ENCODE measurements at regions not wholly inside any gene's neighbourhood (a gene's known extent, or its start where the extent isn't known, plus 50 kb on each side); places are given as distances from the start of the nearest gene placed in this dataset.

DNA sequence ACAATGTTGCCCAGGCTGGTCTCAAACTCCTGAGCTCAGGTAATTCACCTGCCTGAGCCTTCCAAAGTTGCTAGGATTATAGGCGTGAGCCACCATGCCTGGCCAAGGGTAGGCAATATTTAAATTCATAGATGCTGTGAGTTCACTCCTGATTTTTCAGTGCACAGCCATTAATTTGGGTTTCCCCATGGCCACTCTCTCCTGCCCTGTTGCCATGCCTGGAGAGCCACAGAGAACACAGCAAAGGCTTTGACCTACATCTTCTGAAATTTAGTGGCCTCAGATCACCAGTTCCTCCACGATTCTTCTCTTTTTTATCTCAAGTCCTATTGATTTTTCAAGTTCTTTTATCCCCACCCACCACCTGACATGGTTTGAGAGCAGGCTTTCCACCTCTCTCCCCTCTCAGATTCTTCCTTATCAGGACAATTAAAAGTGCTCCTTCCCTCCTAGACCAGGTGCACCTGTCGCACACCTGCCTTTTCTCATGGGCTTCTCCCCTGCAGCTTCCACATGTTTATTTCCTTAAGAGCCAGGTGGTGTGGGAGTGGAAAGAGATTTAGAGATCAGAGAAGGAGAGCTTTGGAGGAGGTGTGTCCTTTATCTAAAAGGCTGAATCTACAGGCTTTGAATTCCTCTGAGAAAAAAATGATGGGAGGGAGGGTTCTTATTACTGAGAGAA is 123.8 kb downstream of the ADRA2A start:
- DNase-seq (ENCODE audit: low read depth in 3 of 3, low spot score in 1 of 3) = no peak

DNA sequence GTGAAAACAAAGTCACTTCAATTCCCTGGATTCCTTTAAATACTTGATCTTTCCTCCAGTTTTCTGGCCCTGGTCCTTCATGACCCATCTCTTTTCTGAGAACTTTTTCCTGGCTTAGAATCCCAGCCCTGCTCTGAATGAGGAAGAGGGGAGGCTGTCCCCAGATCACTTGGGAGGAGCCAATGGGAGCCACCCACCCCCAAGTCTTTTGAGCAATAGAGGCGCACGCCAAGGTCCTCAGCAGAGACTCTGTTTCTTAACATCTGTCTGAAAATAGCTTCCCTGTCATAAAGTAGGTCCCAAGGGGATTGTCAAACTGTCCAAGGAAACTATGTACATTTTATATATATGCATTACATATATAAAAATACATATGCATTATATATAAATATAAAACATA is 126.8 kb downstream of the ADRA2A start:
- no peak for DNase-seq (ENCODE audit: low read depth in 3 of 3, low spot score in 1 of 3)

GRCh38 chr10:111204838-111205237 is 128.0 kb downstream of the ADRA2A start:
- no peak for DNase-seq (ENCODE audit: low read depth in 3 of 3, low spot score in 1 of 3)

DNA sequence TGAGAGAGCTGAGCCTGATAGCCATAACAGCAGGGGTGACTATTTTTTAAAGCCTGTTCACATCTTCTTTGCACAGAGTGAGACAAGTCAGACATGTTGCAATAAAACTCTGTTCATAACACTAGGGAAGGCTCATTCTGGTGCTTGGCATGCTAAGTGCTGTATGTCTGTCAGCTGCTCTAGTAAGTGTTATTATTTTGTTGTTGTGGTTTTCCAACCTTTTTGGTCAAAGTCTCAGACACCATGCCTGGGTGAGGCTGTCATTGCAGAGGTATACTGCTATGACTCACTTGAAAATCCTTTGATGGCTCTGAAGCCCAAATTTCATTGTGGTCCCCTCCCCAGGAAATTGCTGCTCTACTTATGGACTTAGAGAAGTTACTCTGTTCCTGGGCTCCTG is 129.7 kb downstream of the ADRA2A start:
- no peak for DNase-seq (ENCODE audit: low read depth in 3 of 3, low spot score in 1 of 3)

DNA sequence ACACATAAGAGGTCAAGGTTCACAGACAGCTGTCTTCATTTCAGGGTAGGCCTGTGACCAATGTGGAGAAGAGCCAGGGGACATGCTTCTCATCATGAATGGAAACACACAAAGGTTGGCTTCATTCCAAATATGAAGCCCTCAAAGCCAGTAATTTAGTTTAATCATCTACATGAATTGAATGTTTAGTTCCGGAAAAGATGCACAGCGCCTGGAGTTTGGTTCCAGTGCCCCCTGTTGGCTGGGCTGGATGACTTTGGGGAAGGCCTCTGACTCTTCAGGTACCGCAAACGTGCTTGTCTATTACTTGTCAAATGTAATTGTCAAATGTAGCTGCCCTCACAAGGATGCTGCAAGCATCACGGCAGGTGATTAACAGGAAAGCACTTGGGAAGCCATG is 130.7 kb downstream of the ADRA2A start:
- no peak for DNase-seq (ENCODE audit: low read depth in 3 of 3, low spot score in 1 of 3)

- no peak for DNase-seq (ENCODE audit: low read depth in 3 of 3, low spot score in 1 of 3)
Measured at GRCh38 chr10:111208951-111209350, 132.1 kb downstream of the ADRA2A start.

DNA sequence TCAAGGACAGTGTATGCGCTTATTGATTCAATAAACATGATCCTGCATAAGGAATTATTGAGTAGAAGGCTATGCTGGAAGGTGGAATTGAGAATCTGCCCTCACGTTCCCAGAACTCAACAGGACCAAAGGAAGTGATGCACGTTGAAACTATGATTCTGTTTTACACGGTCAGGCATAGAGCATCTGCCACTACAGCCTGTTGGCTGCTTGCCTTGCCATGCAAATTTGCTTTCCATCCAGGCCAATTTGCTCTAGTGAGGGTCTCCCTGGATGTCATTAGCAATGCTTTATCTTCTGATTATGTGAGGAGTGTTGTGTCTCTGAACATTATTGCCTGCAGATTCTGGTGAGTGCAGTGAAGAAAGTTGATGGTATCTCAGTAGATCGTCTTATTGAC is 132.9 kb downstream of the ADRA2A start:
- no peak for DNase-seq (ENCODE audit: low read depth in 3 of 3, low spot score in 1 of 3)

GRCh38 chr10:111211241-111211640 is 134.4 kb downstream of the ADRA2A start:
- no peak for DNase-seq (ENCODE audit: low read depth in 3 of 3, low spot score in 1 of 3)

DNA sequence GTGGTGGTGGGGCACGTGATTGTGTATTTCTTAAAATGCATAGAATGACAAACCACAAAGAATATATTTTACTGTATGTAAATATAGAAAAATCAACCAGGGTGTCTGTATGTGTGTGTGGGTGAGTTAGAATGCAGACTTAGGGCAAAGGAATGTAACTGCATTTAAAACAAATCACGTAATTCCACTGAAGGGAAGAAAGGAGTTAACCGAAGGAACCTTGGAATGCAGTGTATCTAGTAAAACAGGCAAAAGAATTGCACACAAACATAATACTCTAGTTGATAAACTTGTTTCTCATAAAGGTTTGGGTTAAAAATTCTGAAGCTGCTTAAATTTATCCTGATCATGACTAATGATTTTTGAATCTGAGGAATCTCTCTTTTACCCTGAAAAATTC is 134.9 kb downstream of the ADRA2A start:
- DNase-seq (ENCODE audit: low read depth in 3 of 3, low spot score in 1 of 3) = no peak

- DNase-seq (ENCODE audit: low read depth in 3 of 3, low spot score in 1 of 3) = no peak
Measured at GRCh38 chr10:111221682-111222480, 145.1 kb downstream of the ADRA2A start.

- DNase-seq (ENCODE audit: low read depth in 3 of 3, low spot score in 1 of 3) = no peak
Measured at GRCh38 chr10:111222961-111223360, 146.1 kb downstream of the ADRA2A start.

- no peak for DNase-seq (ENCODE audit: low read depth in 3 of 3, low spot score in 1 of 3)
Measured at GRCh38 chr10:111231779-111232178, 154.9 kb downstream of the ADRA2A start.

- no peak for DNase-seq (ENCODE audit: low read depth in 3 of 3, low spot score in 1 of 3)
Measured at GRCh38 chr10:111233439-111233838, 156.6 kb downstream of the ADRA2A start.

DNA sequence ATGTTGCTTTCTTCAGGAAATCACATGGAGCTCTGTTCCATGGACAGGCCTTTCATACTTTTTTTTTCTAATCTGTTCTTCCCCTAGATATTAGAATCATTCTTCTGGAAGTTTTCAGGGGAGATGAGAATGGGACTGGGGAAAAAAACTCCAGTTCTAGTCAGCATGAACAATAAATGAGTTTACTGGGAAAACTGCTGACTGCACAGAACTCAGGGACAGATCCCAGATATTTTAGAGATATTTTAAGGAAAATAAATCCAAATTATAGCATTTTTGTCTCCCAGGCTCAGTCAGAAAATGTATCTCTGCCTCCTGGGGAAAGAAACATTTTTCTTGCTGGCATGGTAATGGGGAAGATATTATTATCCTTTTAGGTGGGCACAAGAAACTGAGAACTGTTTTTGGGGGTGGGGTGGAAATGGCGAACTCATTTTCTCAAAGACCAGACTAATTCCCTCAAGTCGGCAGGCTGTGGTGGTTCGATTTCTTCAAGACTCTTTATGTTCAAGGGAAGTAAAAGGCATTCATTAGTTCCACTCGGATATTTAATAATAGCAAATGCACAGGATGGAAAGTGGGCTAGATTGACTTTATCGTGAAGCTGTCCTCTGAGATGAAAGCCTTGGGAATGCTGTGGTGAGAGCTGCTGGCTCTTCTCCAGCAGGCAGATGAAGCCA is 157.5 kb downstream of the ADRA2A start:
- DNase-seq (ENCODE audit: low read depth in 3 of 3, low spot score in 1 of 3) = no peak

DNA sequence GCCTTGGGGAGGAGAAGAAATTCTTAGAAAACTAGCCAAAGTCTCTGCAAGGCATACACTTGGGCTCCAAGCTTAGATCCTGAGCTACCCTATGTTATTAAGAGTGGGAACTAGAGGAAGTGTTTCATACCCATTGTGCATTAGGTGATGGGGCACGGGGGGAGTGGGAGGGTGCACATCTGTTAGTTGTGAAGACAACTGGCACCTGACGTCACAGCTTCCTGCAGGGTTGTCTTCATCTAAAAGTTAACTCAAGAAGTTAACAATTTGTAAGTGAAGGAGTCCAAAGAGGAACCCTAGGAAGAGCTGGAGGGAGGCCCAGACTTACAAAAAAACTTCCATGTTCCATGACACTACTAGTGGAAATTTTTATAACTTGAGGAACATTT is 158.1 kb downstream of the ADRA2A start:
- no peak for DNase-seq (ENCODE audit: low read depth in 3 of 3, low spot score in 1 of 3)

GRCh38 chr10:111240348-111240747 is 163.5 kb downstream of the ADRA2A start:
- DNase-seq (ENCODE audit: low read depth in 3 of 3, low spot score in 1 of 3) = no peak

GRCh38 chr10:111243126-111243525 is 166.3 kb downstream of the ADRA2A start:
- no peak for DNase-seq (ENCODE audit: low read depth in 3 of 3, low spot score in 1 of 3)

GRCh38 chr10:111246136-111246535 is 169.3 kb downstream of the ADRA2A start:
- DNase-seq (ENCODE audit: low read depth in 3 of 3, low spot score in 1 of 3) = no peak

GRCh38 chr10:111246814-111247452 is 170.1 kb downstream of the ADRA2A start:
- DNase-seq (ENCODE audit: low read depth in 3 of 3, low spot score in 1 of 3) = no peak

DNA sequence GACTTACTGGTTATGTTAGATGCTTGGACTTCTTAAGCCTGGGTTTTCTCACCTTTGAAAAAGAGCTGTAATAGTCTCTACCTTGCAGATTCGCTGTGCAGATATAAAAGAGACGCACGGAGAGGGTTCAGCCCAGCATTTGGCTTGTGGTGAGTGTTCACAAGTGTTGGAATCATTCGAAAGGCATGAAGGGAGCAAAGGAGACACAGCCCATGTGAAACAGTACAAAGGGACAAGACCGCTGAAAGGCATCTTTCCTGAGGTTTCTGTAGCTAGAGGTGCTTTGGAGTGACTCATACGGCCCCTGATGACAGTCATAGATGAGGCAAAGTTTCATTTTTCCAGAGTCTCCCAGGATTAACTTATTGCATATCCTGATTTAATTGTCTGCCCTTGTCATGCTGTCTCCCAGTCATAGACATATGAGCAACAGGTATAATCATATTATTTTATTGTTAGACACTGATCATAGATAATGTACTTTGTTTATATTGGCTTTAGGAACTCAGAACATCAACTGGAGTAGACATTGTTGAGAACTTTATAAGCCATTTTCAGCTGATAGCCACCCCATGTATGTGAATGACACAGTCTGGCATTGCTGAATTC is 171.1 kb downstream of the ADRA2A start:
- no peak for DNase-seq (ENCODE audit: low read depth in 3 of 3, low spot score in 1 of 3)

DNA sequence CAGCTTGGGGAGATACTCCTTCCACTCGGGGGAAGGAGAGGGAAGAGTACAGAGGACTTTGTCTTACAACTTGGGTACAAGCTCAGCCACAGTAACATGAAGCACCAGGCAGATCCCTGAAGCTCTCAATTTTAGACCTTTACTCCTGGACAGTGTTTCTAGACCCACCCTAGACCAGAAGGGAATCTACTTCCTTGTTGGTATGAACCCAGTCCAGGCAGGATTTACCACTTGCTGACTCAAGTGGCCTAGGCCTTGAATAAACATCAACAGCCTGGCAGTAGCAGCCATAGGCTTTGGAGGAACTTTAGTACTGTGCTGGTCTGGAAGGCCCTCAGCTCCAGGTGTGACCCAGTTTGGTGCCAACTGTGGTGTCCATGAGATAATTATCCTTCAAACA is 173.1 kb downstream of the ADRA2A start:
- no peak for DNase-seq (ENCODE audit: low read depth in 3 of 3, low spot score in 1 of 3)

Data from stimulated activated CD4-positive, alpha-beta T cell treated with anti-CD3 and anti-CD28 coated beads, TNF-alpha, amount 100 ng/mL, for 1 hour (primary cell).